ENCODE measurements at regions not wholly inside any gene's neighbourhood (a gene's known extent, or its start where the extent isn't known, plus 50 kb on each side); places are given as distances from the start of the nearest gene placed in this dataset.

DNA sequence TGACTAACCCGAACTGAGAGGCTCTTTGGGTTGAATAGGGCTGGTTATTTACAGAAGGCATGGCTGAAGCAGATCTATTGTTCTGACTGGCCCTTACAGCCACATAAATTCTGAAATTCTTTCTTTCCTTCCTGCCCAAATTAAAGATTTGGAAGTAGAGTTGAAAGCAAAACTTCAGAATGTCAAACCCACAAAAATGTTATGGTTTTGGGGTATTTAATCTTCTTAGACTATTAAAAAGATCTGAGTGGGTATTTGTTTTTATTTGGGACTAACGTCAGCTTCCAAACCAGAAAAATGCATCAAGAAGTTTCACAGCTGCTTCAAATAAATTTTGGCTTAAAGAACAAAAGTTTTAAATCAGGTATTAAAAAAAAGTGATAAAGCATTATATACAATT is 124.5 kb downstream of the AHR start:
- TF ChIP-seq, protein P1, sequence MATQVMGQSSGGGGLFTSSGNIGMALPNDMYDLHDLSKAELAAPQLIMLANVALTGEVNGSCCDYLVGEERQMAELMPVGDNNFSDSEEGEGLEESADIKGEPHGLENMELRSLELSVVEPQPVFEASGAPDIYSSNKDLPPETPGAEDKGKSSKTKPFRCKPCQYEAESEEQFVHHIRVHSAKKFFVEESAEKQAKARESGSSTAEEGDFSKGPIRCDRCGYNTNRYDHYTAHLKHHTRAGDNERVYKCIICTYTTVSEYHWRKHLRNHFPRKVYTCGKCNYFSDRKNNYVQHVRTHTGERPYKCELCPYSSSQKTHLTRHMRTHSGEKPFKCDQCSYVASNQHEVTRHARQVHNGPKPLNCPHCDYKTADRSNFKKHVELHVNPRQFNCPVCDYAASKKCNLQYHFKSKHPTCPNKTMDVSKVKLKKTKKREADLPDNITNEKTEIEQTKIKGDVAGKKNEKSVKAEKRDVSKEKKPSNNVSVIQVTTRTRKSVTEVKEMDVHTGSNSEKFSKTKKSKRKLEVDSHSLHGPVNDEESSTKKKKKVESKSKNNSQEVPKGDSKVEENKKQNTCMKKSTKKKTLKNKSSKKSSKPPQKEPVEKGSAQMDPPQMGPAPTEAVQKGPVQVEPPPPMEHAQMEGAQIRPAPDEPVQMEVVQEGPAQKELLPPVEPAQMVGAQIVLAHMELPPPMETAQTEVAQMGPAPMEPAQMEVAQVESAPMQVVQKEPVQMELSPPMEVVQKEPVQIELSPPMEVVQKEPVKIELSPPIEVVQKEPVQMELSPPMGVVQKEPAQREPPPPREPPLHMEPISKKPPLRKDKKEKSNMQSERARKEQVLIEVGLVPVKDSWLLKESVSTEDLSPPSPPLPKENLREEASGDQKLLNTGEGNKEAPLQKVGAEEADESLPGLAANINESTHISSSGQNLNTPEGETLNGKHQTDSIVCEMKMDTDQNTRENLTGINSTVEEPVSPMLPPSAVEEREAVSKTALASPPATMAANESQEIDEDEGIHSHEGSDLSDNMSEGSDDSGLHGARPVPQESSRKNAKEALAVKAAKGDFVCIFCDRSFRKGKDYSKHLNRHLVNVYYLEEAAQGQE (IDR thresholded peaks at IDR 0.05; ENCODE audit: insufficient read depth in 1 of 2, low read depth in 2 of 2, low read length in 1 of 2), result no peak
- TF ChIP-seq, protein P2, sequence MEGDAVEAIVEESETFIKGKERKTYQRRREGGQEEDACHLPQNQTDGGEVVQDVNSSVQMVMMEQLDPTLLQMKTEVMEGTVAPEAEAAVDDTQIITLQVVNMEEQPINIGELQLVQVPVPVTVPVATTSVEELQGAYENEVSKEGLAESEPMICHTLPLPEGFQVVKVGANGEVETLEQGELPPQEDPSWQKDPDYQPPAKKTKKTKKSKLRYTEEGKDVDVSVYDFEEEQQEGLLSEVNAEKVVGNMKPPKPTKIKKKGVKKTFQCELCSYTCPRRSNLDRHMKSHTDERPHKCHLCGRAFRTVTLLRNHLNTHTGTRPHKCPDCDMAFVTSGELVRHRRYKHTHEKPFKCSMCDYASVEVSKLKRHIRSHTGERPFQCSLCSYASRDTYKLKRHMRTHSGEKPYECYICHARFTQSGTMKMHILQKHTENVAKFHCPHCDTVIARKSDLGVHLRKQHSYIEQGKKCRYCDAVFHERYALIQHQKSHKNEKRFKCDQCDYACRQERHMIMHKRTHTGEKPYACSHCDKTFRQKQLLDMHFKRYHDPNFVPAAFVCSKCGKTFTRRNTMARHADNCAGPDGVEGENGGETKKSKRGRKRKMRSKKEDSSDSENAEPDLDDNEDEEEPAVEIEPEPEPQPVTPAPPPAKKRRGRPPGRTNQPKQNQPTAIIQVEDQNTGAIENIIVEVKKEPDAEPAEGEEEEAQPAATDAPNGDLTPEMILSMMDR (IDR thresholded peaks at IDR 0.05), result no peak
- TF ChIP-seq POLR2AphosphoS5 (IDR thresholded peaks at IDR 0.05; ENCODE audit: low read depth, low read length), result no peak
